WI38 (cell line): ENCODE measurements at regions not wholly inside any gene's neighbourhood (a gene's known extent, or its start where the extent isn't known, plus 50 kb on each side); places are given as distances from the start of the nearest gene placed in this dataset.
"Not testable (repeated sequence)": the region's sequence is repeated elsewhere in the genome, so short reads cannot be mapped to it uniquely, and the experiment has no call there.

Experiments
- H3K4me3 ChIP-seq: 2 replicates; pipeline ENCODE4 v1.5.1; 2011; ENCODE audit warnings: low read depth, mild to moderate bottlenecking, control low read depth, low read length
- TF ChIP-seq, protein P1 (sequence below): IDR thresholded peaks from 2 replicates; pipeline ENCODE4 v1.5.1; 2012; ENCODE audit warnings: low read depth, mild to moderate bottlenecking, control low read depth, low read length

DNA sequence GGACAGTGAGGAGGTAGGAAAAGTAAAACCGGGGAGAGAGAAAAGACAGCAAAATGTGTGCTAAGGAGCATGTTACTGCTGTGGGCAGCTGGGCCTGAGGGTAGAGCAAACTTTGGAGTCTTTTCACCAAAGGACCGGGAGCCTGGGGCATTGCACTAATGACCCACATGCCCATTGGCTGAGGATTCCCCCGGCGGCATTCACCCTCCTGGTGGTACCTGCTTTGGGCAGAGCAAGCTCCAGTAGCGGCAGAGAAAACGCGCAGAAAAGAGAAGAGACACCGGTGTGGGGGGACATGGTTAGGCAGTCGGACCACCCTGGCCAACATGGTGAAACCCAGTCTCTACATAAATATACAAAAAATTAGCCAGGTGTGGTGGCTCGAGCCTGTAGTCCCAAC is 83.4 kb upstream of the ESRRB start:
- TF ChIP-seq, protein P1, sequence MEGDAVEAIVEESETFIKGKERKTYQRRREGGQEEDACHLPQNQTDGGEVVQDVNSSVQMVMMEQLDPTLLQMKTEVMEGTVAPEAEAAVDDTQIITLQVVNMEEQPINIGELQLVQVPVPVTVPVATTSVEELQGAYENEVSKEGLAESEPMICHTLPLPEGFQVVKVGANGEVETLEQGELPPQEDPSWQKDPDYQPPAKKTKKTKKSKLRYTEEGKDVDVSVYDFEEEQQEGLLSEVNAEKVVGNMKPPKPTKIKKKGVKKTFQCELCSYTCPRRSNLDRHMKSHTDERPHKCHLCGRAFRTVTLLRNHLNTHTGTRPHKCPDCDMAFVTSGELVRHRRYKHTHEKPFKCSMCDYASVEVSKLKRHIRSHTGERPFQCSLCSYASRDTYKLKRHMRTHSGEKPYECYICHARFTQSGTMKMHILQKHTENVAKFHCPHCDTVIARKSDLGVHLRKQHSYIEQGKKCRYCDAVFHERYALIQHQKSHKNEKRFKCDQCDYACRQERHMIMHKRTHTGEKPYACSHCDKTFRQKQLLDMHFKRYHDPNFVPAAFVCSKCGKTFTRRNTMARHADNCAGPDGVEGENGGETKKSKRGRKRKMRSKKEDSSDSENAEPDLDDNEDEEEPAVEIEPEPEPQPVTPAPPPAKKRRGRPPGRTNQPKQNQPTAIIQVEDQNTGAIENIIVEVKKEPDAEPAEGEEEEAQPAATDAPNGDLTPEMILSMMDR: no peak
- H3K4me3 ChIP-seq: no peak overlapping the region

DNA sequence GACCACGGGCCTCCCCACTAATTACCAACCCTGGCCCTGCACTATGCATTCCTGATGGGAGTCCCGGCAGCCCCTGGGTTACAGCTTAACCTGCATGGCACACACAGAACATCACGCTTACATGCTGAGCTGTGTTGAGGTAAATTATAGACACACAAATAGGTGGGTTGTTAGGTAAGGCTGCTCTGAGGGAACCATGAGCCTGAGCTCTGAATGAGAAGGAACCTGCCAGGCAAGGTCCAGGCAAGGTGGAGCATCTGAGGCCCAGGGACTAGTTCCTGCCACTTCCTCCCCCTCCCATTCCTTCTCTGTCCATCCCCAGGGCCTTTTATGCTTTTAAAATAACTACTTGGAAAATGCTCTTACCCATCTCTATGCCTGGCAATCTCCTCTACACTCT is 82.7 kb upstream of the ESRRB start:
- TF ChIP-seq, protein P1: no peak
- no peak overlapping the region for H3K4me3 ChIP-seq

DNA sequence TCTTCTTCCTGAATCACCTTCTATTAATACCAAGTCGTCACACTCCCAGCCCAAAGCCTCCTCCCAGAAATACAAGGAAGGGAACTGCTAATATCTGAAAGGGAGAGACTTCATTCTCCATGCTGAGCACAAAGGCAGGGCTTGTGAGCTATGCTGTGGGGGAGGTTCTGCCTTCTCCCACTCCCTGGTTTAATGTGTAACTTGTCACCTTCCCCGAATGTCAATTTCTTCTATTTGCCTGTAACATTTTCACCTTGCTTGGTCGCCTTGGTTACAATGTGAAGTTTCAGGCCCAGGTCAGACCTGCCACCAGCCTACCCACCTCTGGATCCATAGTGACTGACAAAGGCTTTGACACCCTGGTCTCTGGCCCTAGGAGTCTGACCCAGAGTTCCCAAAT is 82.0 kb upstream of the ESRRB start:
- TF ChIP-seq, protein P1: no peak
- H3K4me3 ChIP-seq: no peak overlapping the region

DNA sequence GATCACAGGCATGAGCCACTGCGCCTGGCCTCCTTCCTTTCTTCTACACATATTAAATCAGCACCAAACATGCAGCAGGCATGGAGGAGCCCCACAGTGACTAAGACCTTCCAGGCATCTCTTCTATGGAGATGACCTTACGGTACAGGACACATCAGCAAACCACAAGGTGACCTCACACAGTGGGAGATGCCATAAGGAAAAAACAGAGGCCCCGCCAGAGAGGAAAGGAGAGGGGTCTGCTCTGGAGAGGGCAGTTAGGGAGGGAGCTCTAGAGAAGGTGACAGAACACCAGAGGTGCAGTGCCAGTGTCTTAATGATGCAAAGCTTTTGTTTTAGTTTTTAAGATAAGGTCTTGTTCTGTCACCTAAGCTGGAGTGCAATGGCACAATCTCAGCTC is 81.1 kb upstream of the ESRRB start:
- no peak overlapping the region for H3K4me3 ChIP-seq
- TF ChIP-seq, protein P1: no peak

DNA sequence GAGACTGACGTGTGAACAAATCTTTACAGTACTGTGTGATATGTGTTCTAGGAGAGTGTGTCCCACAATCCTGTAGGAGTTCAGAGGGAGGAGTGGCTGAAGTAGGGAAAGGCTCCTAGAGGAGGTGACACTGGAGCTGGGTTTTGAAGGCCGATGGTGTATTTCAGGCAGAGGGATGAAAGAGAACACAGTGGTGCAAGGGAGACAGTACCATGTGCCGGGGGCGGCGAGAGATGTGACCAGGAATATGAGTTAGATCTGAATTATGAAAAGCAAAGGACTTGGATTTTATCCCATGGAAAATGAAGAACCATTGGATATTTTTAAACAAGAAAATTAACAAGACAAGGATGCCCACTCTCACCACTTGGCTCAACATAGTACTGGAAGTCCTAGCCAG is 77.0 kb upstream of the ESRRB start:
- TF ChIP-seq, protein P1: no peak
- H3K4me3 ChIP-seq: no peak overlapping the region

DNA sequence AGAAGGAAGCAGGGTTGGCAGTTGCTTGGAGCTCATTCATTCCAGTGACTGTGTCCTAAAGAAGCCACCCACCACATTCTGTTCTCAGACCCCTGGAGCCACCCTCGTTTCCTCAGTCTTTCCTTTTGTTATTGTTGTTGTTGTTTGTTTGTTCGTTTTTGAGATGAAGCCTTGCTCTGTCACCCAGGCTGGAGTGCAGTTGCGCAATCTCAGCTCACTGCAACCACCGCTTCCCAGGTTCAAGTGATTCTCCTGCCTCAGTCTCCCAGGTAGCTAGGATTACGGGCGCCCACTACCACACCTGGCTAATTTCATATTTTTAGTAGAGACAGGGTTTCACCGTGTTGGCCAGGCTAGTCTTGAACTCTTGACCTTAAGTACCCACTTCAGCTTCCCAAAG is 72.7 kb upstream of the ESRRB start:
- H3K4me3 ChIP-seq: not testable (repeated sequence)

DNA sequence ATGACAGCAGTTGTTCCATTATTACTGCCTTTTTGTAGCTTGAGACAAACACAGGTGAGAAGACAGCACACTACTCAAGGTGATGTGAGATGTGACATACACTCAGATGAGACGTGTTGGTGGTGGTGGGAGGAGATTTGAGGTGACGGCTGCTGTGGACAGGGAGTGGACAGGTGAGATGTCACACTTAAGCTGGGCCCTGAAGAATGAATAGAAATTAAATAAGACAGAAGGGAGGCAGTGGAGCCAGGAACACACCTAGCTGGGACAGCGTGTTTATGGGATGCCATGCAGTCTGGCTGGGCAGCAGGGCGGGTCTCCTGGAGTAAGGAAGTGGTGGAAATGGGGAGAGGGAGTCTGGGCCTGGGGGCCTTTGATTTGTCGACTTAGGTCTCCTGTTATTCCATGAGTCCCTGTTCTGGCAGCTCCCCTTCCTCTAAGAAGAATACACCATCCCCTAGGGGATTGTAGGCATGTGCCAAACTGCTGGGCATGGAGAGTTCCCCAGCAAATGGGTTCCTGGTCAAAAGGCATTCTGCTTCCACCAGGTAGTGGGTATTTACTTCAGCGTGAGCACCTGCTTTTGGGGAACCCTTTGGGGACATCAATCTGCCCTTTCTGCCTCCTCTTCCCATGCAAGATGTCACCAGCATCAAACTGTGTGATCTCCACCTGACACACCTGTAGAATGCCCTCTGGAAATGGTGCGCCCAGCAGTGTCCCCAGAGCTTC is 71.2 kb upstream of the ESRRB start:
- no peak overlapping the region for H3K4me3 ChIP-seq
- TF ChIP-seq, protein P1: no peak

DNA sequence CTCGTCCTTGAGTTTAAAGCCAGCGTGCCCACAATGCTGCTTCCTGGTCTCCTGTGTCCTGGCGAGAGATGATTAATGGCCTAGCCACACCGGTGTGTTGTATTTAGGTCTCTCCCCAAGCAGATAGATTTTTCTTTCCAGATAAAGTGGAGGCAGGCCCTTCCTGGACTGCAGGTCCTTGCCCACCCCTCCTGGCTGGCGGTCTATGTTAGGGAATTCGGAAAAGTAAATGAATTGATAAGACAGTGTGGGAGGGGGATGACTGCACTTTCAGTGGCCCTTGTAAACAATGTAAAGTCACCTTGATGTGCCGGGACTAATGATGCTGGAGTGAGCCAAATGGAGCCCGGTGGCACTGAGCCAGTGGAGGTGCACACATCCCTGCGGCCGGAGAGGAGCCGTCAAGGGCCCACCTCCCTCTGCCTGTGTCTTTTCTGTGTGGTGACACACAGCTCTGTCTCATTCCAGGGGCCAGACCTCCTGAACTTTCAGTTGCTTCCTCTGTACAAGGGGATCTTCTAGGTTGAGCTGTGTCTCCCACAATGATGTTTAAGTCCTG is 70.6 kb upstream of the ESRRB start:
- no peak overlapping the region for H3K4me3 ChIP-seq
- TF ChIP-seq, protein P1: no peak
